KBM-7 (cell line): ENCODE measurements at regions not wholly inside any gene's neighbourhood (a gene's known extent, or its start where the extent isn't known, plus 50 kb on each side); places are given as distances from the start of the nearest gene placed in this dataset.

ENCODE experiments used
- DNase-seq: peaks from one replicate; pipeline ENCODE4 v3.0.0-alpha.2; 2015
- in situ Hi-C: fragments of 300-500 bp; cut with MboI; formaldehyde crosslinking; loops from 2 replicates; pipeline ENCODE4 v1.14.3; 2020; ENCODE audit warnings: low sequenced_read_pairs, low pct_unique_long_range_greater_than_20kb, mixed read lengths

GRCh38 chr18:66734451-66734850 lies 130.6 kb upstream of the CDH19 start:
- DNase-seq, result no peak
- in situ Hi-C loops, result no loop called here

DNA sequence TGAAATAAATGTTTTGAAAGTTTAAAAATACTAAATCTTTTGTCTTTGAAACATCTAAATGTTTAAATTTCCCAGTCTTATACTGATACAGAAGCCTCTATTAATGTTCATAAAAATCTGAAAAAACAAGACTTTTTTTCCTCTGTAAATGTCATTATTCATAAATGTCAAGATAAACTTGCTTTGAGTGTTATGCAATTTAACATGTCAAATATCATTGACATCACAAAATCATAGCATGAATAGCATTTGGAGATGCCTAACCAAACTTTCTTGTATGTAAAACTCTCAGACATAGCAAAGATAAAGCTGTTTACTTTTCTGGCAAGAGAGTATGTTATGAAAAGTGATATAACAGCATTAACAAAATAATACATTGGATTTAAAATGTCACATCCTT lies 128.0 kb upstream of the CDH19 start:
- no peak for DNase-seq
- in situ Hi-C loops, result no loop called here

DNA sequence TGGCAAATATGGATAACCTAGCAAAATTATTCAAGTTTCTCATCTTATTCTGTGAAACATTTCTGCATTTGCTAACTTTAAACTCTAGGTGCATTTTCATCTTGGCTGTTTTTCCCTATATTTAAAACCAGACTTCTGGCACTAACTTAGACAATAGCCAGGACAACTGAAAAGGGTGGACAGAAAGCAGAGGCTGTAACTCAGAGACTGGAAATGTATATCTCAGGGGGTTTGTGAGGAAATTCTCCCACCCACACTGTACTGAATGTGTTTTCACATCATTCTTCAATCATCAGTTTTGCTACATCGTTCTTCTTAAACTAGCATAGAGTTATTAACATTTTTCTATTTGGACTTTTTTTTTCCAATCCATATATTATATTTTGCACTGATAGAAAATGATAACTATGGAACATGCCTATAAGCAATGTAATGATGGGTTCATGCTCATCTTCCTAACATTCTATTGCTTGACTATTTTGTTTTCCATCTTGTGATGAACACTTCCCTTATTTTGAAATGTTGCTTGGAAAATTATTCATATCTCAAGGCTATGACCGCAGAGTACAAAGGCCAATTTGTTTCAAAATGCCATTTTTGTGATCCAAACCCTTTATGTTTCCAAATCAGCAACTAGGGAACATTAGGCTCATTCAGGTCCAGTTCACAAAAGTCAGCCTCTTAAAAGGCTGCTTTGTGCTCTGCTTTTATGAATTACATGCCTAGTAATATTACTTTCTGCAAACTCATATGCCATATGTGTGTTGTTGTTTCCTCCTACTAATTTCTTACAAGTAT lies 125.8 kb upstream of the CDH19 start:
- DNase-seq, result no peak
- in situ Hi-C loops, result no loop called here

DNA sequence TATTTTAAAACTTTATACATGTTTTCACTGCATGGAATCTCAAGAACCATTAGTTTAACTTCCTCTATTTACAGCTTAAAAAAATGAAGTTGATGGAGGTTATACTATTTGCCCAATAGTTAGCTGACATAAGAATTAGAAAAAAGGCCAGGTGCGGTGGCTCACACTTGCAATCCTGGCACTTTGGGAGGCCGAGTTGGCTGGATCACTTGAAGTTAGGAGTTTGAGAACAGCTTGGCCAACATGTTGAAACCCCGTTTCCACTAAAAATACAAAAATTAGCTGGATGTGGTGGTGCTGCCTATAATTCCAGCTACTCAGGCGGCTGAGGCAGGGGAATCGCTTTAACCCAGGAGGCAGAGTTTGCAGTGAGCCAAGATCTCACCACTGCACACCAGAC lies 125.1 kb upstream of the CDH19 start:
- DNase-seq, result no peak
- in situ Hi-C loops, result no loop called here

- in situ Hi-C loops, result no loop called here
- no peak for DNase-seq
These were observed 124.1 kb upstream of the CDH19 start for GRCh38 chr18:66727991-66728390.

DNA sequence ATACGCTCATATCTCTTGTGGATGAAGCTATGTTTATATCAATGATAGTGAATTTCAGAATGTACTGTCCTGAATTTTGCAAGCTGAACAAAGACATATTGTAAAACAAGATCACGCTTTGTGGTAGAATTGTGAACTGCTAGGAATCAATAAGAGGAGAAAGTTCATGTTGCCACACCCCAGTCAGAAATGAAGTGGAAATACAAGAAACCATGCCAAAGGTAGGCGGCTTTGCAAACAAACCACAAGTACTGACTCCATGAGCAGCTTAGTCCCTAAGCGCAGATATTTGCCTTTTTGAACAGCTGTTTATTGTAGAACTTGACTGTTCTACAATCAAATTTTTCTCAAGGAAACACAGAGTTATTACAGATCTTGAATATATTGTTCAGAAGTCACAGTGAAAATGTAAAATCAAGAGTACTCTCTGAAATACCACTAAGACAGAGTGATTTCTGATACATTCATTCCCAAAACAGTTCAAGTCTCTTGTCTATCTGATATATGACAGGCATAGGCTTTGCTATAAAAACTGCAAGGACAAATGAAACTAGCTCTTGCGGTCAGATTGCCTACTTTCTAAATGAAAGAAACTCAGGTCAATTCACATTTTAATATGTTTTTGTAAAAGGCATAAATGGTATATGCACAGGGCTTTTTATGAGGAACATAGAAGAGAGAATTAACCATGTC lies 120.9 kb upstream of the CDH19 start:
- in situ Hi-C loops, result no loop called here
- no peak for DNase-seq

GRCh38 chr18:66722671-66723070 lies 118.8 kb upstream of the CDH19 start:
- in situ Hi-C loops, result no loop called here
- DNase-seq, result no peak

DNA sequence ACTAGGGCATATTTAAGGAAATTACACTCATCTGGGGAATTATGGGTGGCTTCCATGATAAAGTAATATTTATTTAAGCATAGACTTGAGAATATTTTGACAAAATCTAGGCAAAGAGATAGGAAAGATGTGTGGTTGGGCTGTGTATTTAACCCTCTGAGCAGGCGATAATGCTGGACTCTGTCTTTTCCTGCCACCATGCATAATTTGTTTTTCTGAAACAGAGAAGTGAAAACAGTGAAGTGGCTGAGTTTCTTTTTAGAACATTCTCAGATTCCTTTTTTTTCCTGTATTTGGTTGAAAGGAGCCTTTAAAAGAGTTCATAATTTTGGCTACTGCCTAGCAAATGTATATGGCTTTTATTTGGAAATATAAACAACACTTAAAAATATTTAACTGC lies 104.8 kb upstream of the CDH19 start:
- in situ Hi-C loops, result no loop called here
- no peak for DNase-seq

GRCh38 chr18:66707473-66707872 lies 103.6 kb upstream of the CDH19 start:
- DNase-seq, result no peak
- in situ Hi-C loops, result no loop called here

- in situ Hi-C loops, result no loop called here
- DNase-seq, result no peak
These were observed 91.4 kb upstream of the CDH19 start for GRCh38 chr18:66695281-66695680.

DNA sequence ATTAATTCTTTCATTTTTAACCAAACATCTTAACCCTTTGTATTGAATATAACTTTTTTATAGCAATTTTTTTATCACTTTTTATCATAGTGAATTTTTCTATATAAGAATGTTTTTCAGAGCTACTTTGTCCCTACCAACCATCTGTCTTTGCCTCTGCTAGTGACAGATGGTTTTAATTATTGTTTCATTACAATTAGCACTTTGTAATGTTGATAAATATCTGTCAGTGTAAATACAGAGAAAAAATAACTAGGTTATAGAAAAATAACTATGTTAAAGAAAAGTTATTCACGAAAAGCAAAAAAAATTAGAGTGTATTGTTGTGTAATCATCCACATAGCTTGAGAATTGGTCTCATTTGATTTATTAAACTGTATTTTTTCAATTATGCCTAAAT lies 91.0 kb upstream of the CDH19 start:
- no peak for DNase-seq
- in situ Hi-C loops, result no loop called here

GRCh38 chr18:66687635-66688034 lies 83.7 kb upstream of the CDH19 start:
- in situ Hi-C loops, result no loop called here
- no peak for DNase-seq

DNA sequence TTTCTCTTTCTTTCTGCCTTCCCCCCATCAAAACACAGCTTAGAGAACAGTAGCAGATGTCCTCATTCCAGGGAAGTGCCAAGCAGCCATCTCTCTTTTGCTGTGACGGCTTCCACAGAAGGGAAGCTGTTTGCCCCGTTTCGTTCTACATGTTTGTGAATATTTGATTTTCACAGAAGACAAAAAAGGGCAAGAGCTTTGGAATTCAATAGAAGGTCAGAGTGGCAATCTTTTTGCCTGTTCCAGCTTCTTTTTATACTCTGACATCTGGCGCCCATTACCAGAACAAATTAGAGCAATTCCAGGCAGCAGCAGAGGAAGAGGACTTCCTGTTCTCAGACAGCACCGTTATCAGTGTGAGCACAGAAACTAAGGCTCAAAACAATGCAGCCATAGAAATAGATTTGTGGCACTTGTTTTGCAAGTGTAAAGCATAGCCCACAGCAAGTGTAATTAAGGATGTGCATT lies 79.0 kb upstream of the CDH19 start:
- peak; percentile 1 for DNase-seq
- in situ Hi-C loops, result no loop called here

GRCh38 chr18:66676699-66677098 lies 72.8 kb upstream of the CDH19 start:
- in situ Hi-C loops, result no loop called here
- no peak for DNase-seq

- no peak for DNase-seq
- in situ Hi-C loops, result no loop called here
These were observed 70.4 kb upstream of the CDH19 start for GRCh38 chr18:66674286-66674685.

GRCh38 chr18:66668706-66669105 lies 64.8 kb upstream of the CDH19 start:
- DNase-seq, result no peak
- in situ Hi-C loops, result no loop called here

- no peak for DNase-seq
- in situ Hi-C loops, result no loop called here
These were observed 58.7 kb upstream of the CDH19 start for GRCh38 chr18:66662632-66663031.

DNA sequence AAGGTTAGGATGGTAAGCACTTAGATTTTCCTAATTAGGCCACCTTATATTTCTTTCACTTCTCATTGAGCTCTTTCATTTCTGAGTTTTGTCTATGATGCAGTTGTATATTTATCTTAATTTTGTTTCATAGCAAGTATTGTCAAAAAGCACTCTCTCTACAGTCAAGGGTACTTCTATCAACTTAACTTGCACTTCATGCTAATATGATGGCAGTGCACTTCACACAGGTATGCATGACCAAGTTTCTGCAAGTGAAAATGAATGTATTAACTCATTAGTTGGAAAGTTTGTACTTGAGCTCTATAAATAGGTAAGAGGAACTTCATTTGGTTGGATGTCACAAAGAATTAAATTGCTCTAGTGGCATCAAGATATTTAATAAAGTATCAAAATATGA lies 51.5 kb upstream of the CDH19 start:
- DNase-seq, result no peak
- in situ Hi-C loops, result no loop called here
